ENCODE measurements at regions not wholly inside any gene's neighbourhood (a gene's known extent, or its start where the extent isn't known, plus 50 kb on each side); places are given as distances from the start of the nearest gene placed in this dataset.

- TF ChIP-seq, protein P1, sequence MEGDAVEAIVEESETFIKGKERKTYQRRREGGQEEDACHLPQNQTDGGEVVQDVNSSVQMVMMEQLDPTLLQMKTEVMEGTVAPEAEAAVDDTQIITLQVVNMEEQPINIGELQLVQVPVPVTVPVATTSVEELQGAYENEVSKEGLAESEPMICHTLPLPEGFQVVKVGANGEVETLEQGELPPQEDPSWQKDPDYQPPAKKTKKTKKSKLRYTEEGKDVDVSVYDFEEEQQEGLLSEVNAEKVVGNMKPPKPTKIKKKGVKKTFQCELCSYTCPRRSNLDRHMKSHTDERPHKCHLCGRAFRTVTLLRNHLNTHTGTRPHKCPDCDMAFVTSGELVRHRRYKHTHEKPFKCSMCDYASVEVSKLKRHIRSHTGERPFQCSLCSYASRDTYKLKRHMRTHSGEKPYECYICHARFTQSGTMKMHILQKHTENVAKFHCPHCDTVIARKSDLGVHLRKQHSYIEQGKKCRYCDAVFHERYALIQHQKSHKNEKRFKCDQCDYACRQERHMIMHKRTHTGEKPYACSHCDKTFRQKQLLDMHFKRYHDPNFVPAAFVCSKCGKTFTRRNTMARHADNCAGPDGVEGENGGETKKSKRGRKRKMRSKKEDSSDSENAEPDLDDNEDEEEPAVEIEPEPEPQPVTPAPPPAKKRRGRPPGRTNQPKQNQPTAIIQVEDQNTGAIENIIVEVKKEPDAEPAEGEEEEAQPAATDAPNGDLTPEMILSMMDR (IDR thresholded peaks at IDR 0.05): no peak
- no peak for TF ChIP-seq POLR2A (IDR thresholded peaks at IDR 0.05)
Measured at GRCh38 chr5:155416765-155417164, 403.2 kb downstream of the KIF4B start.
